NCI-H1436 (cell line): ENCODE measurements at regions not wholly inside any gene's neighbourhood (a gene's known extent, or its start where the extent isn't known, plus 50 kb on each side); places are given as distances from the start of the nearest gene placed in this dataset.

Experiments
- DNase-seq: peaks from one replicate; lab custom pipeline; 2025; lab: John Stamatoyannopoulos, UW

DNA sequence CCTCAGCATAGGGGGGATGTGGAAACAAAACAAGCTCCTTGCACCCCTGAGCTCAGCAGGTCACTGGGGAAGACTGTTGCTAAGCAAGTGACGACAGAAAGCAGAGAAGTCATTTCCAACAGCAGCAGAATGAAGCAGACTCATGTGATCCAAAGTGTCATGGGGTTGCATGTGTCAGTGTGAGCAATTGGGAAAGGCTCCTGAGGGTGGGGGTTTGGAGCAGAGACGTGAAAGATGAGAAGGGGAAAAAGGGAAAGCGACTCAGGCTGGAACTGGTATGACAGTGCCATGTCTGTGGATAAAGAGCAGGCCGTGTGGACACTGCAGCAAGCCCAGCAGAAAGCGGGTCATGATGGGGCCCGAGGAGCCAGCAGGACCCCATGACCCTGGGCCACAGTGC lies 363.9 kb downstream of the PREX1 start:
- DNase-seq = no peak

DNA sequence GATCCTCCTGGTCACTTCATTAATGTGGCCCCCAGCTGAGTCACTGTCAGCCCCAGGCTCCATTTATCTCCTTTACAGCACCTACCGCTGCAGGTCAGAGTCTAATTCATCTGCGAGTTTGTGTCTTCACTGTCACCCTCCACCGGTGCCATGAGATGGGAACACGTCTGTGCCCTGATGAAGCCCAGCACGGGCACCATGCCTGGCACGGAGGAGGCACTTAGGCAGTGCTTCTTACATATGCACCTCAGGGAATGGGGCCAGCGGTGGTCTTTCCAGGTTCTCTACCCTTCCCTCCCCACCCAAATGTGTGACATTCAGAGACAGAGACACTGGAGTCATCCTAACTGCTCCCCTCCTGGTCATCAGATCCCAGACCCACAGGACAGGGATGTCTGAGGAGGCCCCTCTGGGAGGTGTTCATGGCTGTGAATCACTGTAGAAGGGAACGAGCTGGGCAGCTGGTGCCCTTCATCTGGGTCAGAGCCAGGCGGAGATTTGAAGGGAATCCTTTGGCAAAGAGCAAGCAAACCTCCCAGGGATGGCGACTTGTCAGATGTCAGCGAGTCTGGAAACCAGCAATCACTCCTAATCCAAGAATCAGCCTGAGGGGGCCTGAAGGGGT lies 364.6 kb downstream of the PREX1 start:
- DNase-seq = no peak

DNA sequence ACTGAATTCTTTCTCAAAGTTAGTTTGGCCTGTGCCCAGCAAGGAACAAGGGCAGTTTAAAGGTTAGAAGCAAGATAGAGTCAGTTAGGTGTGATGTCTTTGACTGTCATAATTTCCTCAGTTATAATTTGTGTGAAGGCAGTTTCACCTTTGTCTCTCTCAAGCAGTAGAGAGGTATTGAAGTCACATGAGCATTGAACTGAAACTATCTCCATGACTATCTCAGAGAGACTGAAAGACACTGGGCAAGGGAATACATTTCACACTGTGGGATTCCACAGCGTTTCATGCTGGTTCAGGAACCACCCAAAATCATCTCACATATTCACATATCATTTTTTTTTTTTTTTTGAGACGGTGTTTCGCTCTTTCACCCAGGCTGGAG lies 366.1 kb downstream of the PREX1 start:
- DNase-seq = no peak

DNA sequence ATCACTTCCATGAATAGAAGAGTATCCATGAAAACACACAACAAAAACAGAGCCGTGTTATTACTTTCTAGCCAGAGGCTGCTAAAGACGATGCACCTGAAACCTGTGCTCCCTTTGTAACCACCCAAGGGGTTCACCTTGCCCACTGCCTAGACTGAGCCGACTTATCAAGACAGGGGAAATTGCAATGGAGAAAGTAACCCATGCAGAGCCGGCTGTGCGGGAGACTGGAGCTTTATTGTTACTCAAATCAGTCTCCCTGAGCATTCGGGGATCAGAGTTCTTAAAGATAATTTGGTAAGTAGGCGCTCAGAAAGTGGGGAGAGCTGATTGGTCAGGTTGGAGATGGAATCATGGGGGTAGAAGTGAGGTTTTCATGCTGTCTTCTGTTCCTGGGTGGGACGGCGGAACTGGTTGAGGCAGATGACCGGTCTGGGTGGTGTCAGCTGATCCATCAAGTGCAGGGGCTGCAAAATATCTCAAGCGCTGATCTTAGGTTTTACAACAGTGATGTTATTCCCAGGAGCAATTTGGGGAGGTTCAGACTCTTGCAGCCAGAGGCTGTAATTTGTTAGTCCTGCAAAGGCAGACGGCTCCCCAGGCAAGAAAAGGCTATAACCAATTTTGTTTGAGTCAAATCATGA lies 366.6 kb downstream of the PREX1 start:
- no peak for DNase-seq

DNA sequence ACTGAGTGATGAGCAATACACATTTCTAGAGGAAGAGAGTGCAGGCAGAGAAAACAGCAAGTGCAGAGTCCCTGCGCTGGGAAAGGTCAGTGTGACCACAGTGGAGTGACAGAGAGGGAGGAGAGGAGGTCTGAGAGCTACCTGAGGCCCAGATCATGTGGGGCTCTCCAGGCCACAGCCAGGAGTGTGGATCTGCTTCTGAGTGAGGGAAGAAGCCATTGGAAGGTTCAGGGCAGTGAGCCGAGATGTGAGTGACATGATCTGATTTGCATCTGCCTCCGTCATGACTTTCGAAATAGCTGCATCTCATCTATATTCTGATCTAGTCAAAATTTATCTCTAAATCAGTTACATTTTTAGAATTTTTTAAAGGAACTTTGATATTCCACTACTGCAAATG lies 367.1 kb downstream of the PREX1 start:
- DNase-seq = no peak

DNA sequence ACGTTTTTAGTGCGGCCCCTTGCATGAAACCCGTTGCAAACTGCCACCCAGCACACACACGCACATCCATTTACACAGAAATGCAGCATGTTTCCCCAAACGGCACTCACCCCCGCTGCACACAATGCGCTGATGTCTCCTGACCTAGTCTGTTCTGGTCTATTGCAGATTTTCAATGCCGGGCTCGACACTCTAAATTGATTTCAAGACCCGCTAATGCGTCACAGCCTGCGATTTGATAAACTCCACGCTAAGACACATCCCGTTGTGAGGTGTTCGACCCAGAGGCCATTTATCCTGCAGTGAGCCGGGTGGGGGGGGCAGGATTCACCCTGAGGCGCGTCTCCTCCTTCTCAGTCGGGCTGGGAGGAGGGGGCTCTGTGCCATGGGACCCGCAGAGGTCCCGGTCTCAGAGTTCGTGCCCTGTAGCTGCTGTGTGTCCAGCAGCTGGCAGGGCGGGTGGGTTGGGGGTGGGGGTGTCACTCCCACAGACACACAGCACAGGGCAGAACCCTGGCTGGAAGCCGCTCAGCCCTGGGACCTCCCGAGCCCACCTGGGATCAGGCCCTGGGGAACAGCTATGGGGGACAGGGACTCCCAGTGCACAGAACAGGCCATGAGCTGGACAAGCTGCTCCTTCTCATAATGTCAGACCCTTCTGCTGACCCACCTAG lies 367.9 kb downstream of the PREX1 start:
- no peak for DNase-seq

DNA sequence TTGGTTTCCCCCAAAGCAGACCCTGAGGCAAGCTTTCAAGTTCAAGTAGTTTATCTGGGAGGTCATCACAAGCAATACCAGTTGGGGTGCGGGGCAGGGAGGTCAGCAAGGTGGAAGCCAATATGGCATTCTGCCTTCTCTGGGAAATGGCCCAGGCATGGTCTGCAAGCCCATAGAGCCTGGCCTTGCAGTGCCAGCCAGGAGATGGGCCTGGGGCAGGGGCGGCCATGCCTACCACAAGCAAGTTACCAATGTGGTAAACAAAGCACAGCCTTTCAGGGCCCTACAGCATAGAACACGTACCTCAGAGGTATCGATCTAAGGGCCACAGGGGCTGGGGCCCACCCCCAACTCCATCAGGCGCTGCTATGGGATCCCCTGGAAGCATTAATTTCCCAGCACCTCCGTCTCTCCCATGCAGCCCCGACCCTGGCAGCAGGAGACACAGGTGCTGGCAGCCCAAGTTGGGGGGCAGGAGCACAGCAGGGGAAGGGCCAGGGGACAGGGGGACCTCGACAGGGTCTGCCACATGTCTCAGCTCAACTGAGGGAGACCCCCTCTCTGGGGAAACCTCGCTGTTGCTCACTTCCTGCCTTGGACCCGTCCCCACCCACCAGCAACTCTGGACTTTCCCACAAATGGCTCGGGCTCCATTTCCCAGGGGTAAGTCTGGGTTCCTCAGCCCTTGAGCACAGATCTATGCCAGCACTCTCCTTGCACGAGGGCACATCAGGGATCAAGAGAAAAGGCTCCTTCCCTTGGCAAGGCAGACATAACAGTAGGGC lies 369.0 kb downstream of the PREX1 start:
- no peak for DNase-seq

DNA sequence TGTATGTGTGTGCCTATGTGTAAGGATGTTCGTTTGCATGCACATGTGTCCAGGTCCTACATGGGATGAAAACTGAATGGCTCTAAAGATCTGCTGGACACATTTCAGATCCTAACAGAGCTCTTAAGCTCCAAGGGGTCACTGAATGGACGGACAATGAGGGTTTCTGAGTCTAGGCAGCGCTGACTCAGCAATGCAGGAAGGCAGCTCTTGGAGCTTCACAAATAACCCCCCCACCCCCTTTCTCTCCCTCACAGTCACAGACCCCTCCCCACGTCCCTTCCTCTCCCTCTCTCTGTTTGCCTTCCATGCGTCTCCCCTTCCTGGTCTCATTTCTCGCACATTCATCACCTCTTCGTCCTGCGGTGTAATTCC lies 369.8 kb downstream of the PREX1 start:
- no peak for DNase-seq

DNA sequence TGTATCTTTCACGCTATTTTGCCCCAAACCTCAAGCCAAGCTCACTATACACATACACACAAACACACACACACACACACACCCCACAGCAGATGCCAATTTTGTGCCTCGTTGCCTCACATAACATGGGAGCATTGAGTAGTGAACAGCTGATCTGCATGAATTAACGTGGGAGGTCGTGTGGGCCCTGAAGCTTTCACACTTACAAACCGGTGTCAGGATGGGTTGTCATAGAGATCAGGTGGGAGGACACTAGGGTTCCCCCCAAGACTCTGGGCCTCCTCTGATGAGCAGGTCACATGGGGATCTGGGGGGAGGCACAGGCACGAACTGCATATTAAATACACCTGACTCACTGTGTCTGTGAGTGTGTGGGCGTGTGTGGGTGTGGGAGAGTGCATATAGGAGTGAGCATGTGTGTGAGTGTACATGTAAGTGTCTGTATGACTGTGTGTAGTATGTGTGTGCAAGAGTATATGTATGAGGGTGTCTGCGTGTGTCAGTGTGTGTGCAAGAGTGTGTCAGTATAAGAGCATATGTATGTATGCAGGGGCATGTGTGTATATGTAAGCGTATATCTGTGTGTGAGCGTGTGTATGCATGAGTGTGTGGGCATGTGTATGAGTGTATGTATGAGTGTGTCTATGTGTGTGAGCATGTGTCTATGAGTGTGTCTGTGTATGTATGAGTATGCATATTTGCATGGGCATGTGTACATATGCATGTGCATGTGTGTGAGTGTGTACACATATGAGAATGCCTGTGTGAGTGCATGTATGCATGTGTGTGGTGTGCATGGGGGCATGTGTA lies 370.4 kb downstream of the PREX1 start:
- no peak for DNase-seq

DNA sequence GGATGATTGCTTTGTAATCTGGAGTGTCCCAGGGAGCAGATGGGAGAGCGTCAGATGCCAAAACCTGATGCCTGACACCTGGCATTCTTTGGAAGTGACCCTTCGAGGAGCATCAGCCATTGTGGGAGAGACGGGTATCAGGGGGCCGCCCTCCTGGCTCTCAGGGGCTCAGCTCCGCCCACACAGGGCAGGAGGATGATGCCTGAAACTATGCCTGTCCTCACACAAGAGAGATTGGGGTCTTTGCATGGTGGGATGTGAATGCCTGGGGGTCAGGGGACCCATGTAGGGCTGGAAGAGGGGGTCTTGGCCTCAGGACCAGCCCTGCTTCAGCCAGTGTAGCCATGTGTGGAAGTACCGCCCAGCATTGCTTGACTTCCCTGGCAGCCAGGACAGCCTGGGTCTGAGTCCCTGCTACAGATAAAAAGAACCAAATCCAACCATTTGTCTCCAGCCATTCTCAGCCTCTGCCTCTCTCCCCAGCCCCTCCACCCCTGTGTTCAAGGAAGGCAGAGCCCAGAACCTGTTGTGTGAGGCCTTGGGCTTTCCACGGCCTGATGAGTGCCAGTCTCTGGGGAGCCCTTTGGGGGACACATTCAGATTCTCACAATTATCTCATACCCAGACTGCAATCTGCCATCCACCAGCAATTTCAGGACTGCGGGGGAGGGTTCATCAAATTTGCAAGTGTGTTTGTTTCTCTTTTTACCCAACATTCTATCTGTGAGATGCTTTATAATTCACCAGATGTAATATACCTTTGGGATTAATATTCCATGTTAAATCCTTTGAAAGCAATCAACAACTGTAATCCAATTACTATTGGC lies 371.2 kb downstream of the PREX1 start:
- no peak for DNase-seq

DNA sequence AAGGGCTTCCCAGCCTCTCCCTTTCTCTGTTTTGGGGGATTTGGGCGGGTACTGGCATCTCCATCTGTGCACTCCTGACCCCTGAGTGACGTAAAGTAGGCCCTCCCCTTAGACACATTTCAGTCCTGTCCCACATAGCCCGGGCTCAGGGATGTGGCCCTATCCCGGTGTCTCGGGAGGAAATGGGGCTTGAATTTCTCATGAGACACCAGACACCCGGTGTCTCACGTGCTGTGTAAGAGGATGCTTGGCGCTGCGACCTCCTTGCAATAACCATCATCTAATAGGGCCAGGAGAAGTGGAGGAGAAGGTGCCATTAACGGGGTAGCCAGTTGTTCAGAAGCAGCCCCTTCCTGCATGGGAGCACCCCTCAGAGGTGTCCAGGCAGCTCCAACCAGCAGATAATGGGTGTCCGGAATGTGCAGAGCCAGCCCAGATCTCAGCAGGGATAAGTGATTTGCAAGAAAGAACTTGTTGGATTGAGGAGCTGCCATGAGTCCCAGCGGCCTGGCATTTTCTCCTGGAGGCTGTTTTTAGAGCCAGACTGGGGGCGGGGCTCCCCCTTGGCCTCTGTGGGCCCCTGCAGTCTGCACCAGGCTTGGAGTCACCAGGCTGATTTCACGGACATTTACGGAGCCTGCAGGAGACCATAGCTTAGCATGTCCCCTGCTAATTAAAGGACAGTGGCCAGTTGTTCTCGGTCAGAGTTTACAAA lies 372.0 kb downstream of the PREX1 start:
- no peak for DNase-seq

DNA sequence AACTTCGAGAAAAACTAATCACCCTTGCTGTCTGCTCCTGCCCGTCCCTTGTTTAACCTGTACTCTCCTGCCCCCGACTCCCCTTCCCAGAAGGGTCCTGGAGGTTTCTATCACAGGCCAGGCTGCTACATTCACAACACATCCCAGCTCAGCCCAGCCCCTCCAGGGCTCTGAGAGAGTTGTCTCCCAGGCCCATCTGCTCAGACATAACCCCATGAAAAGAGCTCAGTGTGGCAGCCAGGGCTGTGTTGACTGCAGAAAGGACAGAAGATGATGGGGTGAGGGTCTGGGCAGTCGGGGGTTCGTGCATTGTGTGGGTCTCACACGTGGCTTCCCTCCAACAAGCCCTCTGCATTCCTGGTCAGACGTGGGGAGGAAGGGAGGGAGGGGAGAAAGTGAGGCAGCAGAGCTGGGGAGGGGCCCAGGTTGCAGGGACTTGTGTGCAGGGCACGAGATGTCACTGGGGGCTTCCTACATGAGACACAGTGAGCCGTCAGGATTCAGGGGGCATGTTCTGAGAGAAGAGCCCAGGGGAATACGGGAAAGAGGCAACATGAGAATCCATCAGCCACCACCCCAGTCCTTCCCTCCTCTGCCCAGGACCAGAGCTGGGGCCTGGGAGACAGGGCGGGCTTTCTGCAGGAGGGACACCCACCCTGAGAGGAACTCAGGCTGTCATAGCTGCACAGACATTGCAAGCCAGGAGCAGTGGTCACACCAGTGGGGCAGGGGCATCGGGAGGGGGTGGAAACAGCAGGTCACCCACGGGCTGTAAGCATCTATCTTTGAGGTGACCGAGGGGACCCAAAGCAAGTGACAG lies 372.9 kb downstream of the PREX1 start:
- no peak for DNase-seq

DNA sequence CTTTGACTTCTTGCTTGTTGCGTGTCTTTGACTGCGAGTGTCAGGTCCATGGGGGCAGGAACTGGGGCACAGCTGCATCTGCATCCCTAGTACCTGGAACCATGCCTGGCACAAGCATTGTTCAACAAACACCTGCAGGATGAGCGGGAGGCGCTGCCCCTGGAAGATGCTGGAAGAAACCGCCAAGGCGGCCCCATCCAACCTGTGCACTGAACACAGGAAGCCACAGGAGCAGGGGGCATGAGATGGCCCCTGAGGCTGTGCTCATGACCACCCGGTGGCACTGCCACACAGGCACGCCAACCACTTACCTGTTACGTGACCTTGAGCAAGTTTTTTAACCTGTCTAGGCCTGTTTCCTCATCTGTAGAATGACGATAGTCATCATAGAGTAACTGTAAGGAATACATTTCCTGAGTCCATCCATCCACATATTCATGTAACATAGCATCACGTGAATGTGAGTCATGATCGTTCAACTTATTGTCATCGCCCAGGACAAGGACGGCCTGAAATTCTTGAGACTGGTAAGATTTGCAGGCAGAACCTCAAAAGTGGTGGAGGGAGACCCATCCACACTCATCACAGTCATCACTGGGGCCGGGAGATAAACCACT lies 374.2 kb downstream of the PREX1 start:
- DNase-seq = no peak

DNA sequence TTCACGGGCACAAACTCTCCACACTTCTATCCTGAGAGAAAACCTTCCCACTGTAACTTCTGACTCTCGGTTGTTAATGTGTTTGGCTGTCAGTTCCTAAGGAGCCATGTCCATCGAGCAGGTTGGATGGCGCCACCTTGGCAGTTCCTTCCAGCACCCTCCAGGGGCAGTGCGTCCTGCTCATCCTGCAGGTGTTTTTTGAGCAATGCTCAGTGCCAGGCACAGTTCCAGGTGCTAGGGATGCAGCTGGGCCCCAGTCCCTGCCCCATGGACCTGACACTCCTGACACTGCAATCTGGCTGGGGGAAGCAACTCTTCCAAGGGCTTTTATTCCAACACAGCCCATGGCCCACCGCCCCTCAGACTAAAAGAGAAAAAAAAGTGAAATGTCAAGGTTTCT lies 376.4 kb downstream of the PREX1 start:
- DNase-seq = no peak

DNA sequence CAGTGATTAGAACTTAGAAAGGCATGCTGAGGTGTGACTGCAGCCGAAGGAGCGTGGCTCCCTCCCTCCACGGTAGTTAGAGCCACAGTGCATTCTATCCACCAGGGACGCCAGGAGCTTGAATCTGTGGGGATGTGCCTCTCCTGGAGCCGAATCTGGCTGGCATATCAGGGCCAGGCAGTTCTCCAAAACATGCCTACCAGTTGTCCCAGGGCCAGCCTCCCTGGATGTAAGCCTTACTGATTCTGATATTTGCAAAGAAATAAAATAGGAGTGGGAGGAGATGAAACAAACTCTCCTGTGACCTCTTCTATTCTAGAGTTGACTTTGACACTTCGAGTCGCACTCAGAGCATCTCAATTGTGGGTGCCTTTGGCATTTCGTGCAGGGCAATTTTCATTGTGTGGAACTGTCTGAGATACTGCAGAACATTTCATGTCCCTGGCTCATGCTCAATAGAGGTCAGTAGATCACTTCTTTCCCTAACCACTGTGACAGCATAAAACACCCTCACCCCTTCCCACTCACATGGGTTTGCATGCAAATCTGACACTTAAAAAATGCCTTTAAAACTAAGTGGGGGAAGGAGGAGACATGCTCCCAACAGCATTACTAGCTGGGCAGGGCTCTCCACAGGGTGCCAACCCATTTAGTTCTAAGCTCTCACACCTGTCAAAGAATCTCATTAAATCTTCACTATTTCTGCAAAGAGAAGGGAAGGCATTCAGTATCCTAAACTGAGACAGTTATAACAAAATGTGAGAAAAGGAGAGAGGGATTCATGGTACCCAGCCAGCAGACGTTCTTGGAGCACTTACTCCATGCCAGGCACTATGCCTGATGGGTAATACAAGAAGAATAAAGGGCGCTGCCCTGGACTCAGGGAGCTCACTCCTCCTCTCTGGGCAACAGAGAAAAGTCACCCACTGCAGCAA lies 378.9 kb downstream of the PREX1 start:
- no peak for DNase-seq

DNA sequence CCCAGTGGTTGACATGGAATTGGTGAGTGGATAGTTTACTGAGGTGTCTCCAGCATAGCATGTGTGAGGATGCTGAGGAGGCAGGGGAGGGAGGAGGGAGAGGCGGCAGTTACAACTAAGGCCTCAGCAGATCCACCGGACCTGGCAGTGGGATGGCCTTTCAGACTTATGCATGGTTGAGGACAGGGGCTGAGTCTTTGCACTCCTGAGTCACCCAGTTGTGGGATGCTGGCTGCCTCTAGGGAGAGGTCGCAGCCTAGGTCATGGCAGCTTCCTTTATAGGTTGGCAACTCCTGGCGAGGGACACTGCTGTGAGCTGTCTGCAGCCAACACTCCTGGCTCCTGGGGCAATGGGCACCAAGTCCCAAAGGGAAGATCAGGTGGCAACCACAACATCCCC lies 380.3 kb downstream of the PREX1 start:
- DNase-seq = no peak

DNA sequence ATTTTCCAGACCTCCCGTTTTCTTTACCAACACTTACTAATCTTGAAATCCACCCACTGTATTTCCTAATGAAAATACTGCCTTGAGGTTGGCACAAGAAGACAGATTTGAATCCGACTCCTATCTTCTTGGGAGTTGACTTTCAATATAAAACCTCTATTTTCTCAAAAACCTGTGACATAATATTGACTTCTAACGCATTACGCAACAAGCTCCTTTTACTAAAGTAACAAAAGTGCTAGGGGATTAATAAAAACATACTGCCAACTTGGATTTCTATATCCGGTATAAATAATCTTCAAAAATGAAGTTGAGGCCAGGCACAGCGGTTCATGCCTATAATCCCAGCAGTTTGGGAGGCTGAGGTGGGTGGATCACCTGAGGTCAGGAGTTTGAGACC lies 382.0 kb downstream of the PREX1 start:
- no peak for DNase-seq

DNA sequence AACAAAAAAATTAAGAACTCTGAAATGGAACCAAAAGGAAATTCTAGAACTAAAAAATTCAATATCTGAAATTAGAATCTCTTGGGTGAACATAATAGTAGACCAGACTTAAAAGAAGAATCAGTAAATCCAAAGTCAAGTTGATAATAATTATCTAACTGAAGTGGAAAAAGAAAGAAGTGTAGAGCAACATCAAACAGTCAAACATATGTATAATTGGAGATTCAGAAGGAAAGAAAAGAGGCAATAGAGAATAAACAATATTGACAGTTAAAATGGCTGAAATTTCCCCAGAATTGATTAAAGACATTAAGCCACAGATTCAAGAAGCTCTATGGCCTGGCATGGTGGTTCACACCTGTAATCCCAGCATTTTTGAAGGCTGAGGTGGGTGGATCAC lies 383.6 kb downstream of the PREX1 start:
- no peak for DNase-seq
